Stimulated activated CD4-positive, alpha-beta T cell treated with anti-CD3 and anti-CD28 coated beads, Interleukin-15, amount 100 ng/mL, for 48 hours (primary cell): ENCODE measurements at regions not wholly inside any gene's neighbourhood (a gene's known extent, or its start where the extent isn't known, plus 50 kb on each side); places are given as distances from the start of the nearest gene placed in this dataset.
"Not testable (repeated sequence)": the region's sequence is repeated elsewhere in the genome, so short reads cannot be mapped to it uniquely, and the experiment has no call there.

Experiments
- DNase-seq, 2 donors: peaks; one replicate each; pipeline ENCODE4 v3.0.0-alpha.2; 2020; ENCODE audit warnings: low read depth in 2 of 2

DNA sequence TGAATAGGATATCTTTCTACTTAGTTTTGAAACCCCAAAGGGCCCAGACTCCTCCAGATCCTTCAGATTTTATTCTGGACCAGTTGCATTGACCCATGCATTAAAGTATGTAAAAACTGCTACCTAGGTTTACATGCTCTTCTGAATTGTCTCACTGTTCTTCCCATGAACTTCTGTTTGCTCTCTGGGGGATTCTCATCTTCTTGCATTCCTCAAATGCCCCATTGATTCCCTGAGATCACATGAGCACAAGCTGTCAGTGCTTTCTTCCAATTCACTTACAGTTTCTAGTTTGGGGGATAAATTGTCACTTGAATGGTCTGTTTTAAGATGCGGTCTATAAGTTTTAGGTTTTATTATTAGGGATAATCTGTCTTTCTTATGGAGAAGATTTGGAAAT lies 188.9 kb upstream of the KIF2B start:
- DNase-seq: no peak

DNA sequence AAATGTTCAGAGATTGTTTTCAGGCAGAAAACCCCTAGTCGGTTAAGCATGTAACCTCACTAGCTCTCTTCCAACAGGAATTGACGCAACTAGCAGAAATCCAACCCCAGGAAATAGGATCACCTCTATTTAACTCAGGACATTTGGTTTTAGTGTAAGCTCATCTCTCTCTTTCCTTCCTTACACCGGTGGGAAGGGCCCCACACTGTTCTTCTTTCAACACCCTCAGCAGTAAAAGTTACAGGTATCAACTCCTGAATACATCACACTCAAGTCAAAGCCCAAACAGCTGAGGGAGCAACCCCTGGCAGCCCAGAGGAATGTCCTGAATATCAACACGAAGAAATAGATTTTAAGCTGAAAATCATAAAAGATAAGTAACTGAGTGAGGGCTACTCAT lies 191.2 kb upstream of the KIF2B start:
- DNase-seq: no peak

DNA sequence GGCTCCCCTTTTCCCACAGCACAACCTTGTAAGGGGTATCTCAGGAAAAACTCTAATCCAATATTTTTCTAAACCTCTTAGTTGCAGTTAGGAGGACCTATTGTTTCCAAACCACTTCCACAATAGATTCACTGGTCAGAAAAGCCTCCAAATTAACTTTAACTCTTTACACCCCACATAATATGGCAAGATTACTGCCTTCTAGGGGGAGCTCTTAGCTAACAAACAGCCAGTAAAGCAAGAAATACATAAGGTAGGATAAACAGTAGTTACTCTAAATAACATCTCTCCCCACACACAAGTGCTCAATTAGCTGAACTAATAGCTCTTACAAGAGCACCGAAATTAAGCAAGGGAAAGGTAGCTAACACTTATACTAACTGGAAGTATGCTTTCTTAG lies 192.1 kb upstream of the KIF2B start:
- no peak for DNase-seq

DNA sequence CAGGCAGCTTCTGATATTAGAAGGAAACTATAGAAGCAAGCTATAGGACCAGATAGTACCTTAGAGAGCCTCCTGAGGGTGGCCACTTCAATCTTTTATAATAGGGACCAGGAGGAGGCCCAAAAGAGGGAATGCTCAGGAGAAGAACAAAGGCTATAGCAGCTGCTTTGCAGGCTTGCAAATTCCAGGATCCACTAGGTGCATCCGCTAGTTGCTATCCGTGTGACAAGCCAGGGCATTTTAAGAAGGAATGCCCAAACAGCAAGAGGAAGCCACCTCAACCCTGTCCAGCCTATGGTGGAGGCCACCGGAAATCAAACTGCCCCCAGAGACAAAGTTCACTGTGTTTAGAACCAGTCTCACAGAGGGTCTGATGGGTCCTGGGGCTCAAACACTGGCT lies 192.6 kb upstream of the KIF2B start:
- DNase-seq: no peak

DNA sequence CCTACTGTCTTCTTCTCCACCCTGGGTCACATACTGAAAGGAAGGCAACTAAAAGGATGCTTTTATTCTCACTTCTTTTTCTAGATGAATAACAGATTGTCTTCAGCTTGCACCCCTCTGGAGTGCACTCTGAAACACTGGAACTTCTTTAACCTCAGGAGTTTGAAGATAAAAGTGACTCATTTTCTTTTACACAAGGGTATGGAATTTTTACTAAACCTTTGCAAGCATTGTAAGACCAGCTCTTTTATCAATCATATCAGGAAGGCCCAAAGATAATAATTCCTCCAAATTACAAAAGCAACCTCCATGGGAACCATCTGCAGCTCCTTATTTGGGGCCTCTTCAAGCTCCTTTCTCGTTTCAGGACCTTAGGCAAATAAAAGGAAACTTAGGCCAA lies 193.5 kb upstream of the KIF2B start:
- DNase-seq: no peak

DNA sequence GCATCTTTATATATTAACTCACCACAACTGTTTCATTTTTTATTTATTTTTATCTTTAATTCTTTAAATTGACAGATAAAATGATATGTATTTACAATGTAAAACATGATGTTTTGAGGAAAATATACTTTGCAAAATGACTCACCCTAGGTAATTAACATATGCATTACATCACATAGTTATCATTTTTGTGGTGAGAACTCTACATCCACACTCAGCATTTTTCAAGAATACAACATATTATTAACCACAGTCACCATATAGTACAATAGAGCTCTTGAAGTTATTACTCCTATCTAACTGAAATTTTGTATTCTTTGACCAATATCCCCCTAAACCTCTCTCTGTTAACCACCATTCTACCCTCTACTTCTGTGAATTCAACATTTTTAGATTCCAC lies 194.7 kb upstream of the KIF2B start:
- DNase-seq: no peak

DNA sequence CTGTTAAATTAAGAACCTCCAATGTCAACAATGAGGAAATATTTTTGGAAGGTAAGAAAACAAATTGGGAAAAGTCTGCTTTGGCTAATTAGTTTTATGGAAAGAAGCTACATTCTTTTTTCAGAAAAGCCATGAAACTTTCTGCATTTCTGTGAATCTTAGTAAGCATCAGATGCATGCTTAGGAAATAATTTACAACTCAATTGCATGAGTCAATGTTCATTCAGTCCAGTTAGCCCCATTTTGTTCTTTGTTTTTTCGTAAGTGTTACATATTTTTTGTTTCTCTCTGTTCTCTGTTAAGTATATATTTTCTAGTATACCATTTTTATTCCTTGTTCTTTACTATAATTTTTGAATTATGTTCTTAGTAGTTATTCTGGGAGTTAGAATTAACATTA lies 195.2 kb upstream of the KIF2B start:
- no peak for DNase-seq

DNA sequence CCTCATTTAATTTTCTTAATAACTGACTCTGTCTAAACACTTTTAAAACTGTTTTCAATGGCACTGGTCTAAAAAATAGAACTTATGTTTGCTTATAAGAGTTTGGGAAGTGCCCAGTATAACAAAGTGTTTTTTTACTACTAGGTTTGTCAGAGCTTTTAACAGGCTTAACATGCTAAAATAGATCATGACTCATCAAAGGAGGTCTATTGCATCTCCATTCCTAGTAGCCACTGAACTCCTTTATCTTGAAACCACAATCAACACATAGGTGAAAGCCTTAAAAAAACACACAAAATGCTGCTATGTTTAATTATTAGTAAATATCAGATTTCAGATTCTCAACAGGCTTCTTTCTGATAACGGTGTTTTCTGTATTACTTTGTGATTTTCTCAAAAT lies 196.4 kb upstream of the KIF2B start:
- DNase-seq: no peak

DNA sequence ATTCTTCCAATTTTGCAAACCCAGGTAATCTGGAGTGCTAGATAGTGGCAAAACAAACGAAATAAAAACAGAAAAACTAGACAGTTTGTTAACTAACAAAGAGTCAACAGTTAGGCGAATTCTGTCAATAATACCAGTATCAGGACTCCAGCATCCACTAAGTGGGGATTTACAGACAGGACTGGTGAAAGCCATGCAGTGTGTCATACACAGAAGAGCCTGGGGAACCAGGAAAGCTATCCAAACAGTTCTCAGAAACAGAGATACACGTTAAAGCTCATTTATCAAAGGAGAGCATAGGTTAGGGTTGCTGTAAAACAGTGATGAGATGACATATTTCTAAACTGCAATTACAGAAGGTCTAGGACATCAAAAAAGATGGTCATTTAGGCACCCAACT lies 203.7 kb upstream of the KIF2B start:
- no peak for DNase-seq

DNA sequence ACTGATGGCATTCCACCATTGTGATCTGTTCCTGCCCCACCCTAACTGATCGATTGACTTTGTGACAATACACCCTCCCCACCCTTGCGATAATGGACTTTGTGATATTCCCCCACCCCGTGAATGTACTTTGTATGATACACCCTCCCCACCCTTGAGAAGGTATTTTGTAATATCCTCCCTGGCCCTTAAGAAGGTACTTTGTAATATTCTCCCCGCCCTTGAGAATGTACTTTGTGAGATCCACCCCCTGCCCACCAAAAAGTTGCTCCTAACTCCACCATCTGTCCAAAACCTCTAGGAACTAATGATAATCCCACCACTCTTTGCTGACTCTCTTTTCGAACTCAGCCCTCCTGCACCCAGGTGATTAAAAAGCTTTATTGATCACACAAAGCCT lies 214.5 kb upstream of the KIF2B start:
- DNase-seq: not testable (repeated sequence)

DNA sequence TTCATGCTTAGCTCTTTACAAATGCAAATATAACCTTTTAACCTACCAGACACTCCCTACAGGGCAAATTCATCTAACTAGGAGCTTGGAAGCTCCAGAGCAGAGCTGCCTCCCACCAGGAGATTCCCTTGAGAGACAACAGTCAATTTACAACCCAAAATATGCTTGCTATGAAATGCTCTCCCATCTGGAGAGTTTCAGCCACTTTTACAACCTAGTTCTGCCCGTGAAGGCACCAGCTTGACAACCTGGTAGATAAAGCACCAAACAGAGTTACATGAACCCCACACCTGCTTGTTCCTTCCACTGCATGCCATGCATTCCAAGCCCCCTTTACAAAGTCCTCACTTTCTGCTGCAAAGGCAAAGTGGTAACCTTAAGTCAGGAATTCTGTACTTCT lies 215.3 kb upstream of the KIF2B start:
- no peak for DNase-seq

DNA sequence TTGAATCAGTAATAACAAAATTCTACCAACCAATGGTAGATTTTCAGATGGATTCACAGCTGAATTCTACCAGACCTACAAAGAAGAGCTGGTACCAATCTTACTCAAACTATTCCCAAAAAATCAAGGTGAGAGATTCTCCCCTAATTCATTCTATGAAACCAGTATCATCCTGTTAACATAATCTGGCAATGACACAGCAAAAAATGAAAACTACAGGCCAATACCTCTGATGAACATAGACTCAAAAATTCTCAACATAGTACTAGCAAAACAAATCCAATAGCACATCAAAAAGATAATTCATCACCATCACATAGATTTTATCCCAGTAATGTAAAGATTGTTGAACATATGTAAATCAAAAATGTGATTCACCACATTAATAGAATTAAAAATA lies 234.4 kb upstream of the KIF2B start:
- DNase-seq: no peak

DNA sequence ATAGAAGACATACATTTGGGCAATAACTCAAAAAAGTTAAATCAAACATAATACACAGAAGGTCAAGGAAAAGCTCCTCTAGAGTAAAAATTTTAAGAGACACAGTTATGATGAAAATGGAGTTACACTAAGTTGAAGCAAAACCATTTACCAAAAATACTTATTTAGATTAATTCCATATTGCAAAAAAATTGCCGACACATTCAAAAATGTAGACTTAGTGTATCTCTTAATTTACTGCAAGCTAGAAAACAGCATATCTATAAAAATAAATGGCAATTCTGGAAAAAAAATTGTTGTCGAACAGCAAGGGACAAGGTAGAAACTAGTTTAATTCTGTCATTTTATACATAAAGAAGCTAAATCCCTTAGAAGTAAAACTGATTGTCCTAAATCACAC lies 248.7 kb upstream of the KIF2B start:
- no peak for DNase-seq

DNA sequence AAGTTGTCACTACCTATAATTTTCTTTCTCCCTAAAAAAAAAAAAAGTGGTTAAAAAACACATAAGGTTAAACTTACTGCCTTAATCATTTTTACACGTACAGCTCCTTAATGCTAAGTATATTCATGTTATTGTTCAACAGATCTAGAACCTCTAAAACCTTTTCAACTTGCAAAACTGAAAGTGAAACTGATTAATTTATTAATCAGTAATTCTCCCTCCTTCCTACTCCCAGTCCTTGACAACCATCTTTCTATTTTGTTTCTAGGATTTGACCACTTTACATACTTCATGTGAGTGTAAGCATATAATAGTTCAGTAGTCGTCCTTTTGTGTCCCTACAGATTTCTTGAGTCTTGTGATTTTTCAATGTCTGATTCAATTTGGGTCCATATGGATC lies 251.4 kb upstream of the KIF2B start:
- no peak for DNase-seq

DNA sequence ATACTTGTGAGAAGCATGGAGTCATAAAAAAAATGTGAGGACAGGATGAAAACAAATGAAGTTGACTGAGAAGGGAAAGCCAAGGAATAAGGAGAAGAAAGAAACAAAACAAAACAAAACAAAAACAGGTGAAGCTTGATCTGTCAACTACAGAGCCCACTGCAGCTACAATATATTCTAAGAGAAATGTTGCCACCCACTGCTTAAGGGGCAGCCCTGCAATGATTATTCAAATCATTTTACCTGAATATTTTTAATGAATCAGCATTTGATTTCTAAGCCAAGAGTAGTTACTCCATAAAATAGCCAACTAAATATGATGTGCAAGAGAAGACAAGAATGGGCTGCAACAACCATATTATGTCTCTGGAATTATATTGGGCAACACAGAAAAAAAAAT lies 252.0 kb upstream of the KIF2B start:
- no peak for DNase-seq

DNA sequence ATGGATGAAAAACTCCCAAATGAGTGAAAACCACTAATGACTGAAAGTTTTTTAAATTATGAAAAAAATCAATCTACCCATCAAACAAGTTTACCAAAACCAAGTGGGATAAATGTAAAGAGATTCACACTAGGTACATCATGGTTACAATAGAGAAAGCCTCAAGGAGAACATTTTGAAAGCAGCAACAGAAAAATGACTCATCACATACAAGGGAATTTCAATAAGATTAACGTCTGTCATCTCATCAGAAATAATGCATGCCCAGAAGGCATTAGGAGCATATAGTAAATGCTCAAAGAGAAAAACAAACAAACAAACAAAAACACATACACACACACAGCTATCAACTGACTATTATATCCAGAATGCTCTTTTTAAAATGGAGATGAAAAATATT lies 261.8 kb upstream of the KIF2B start:
- no peak for DNase-seq

DNA sequence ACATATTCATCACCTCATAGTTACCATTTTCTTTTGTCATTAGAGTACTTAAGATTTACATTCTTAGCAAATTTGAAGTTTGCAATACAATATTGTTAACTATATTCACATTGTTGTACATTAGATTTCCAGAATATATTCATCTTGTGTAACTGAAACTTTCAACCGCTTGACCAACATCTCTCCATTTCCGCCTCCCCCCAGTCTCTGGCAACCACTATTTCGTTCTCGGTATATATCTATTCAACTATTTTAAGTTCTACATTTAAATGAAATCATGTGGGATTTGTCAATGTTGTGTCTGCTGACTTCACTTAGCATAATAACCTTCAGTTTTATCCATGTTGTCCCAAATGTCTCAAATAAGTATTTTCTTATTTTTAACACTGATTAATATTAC lies 274.5 kb upstream of the KIF2B start:
- no peak for DNase-seq

DNA sequence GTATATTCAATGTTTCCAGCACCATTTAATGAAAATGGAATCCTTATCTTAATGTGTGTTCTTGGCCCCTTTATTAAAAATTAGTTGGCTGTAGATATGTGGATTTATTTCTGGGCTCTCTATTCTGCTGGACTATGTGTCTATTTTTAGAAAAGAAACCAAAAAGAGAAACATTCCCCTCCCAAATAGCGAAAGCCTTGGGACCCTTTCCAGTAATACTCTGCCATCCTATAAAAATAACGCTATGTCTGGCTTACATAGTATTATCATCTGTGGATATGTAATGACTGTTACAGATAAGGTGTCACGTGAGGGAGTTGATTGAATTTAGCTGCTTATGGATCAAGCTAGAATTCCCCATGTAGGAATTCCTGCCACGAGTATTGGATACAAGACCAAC lies 279.3 kb upstream of the KIF2B start:
- no peak for DNase-seq

DNA sequence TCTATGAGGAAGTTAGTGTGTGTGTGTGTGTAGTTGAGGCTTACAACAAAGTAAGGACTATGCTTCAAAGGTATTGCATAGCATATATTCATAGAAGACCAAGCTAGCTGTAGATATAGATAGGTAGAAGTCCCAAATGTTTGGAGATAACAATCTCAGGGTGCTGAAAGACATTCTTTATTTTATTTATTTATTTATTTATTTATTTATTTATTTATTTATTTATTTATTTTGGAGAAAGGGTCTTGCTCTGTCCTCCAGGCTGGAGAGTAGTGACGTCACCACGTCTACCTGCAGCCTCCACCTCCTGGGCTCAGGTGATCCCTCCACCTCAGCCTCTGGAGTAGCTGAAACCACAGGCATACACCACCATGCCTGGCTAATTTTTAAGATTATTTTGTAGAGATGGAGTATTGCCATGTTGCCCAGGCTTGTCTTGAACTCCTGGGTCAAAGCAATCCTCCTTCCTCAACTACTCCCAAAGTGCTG lies 284.6 kb upstream of the KIF2B start:
- no peak for DNase-seq

DNA sequence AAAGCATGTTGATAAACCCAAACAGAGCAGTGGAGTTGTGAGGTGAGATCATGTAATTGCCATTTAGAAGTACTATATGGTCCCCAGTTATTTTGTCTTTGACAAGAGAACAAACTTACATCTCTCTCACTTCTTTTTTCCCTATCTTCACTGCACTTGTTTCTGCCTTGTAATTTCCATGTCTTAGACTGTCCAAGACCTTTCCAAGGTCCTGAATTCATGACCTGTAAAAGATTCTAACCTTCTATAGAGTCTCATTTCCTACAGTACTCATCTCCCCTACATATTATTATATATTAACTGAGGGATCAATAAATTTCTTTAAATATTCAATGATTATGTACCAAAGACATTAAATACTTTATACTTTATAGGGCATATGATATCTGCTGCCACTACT lies 295.3 kb upstream of the KIF2B start:
- no peak for DNase-seq

DNA sequence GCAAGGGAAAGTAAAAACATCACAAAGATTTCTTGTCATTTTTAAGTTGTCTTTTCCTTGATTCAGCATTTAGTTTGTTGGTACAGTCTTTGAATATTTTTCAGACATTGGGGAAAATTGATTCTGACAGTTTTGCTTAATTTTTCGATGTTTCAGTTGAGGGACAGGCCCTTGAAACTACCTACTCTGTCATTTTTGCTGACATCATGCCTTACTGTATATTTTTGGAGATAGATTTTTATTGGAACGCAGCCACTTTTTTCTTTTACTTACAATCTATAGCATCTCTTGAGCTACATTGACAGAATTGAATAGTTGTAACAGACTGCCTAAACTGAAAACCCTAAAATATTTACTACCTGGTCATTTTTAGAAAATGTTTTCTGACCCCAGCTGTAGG lies 297.1 kb upstream of the KIF2B start:
- DNase-seq: no peak

DNA sequence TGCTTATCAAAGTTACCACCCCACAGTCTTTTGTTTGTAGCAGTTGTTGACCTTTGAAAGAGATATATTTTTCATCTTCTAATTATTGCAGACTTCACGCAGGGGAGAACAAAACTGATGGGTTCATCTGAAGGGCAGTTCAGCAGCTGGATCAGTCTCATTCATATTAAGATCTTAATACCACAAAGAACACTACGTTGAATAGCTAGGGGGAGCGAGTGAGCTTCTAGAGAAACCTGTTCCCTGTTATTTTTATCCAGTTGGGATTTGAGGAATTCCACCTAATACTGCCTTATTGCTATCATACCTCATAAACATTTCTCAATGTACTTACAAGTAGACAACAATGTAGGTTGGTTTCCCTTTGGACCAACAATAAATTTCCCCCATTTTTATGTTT lies 306.1 kb upstream of the KIF2B start:
- no peak for DNase-seq

DNA sequence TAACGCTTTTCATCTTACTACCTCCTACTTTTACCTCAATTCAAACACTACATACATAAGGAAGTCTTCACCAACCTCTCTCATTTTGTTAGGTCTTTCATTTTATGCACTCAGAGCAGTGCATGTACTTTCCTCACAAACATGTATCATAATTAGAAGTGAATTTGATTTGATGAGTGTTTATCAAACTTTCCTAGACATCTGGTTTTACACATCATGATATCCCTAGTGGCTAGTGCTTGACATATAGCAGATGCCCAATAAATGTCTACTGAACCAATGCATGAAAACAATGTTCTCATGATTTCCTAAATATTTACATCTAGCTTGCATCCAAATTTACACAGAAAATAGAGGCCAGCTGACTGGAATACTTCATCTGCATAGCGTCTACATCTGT lies 323.4 kb upstream of the KIF2B start:
- no peak for DNase-seq

DNA sequence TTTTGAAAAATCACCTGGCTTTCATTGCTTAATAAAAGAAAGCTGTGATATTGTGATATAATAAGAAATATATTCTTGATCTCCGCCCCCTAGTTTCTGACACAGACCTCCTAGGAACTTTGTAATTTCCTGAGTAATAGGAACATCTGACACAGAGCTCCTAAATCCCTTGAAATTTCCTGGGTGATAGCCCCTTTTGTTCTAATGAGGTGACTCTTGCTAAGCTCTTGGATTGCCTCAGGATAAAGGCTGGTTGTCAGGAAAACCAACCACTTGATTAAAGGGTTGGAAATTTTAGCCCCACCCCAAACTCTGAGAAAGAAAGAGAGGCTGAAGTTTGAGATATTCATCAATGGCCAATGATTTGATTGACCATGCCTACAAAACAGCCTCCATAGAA lies 326.4 kb upstream of the KIF2B start:
- no peak for DNase-seq

DNA sequence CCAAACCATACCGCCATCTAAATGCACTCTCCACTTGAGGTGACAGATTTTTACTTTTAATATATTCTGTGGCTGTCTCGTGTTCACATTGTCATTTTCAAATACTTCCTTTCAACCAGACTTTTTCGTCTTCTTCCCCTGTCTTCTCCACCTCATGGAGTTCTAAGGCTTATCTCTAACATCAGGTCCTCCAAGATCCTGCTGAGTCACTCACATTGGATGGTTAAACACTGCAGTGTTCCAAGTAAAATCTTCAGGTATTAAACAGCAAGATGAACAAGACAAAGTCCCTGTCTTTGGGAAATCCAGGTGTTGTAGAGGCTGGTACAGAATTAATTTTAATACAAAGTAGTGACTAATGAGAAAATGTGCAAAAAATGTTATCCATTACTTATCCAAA lies 330.2 kb upstream of the KIF2B start:
- no peak for DNase-seq
